DND-41 (cell line): ENCODE measurements at regions not wholly inside any gene's neighbourhood (a gene's known extent, or its start where the extent isn't known, plus 50 kb on each side); places are given as distances from the start of the nearest gene placed in this dataset.

Source experiments
- ATAC-seq: fragments of 200-7000 bp; cut with Tn5 transposase; 3 replicates; pipeline ENCODE4 v1.9.1; 2021; ENCODE audit warnings: low read depth; ENCODE audit not compliant: insufficient read depth
- DNase-seq: peaks from one replicate; pipeline ENCODE4 v3.0.0-alpha.2; 2020
- H2AFZ ChIP-seq: 2 replicates; pipeline ENCODE4 v1.6.0; 2012; ENCODE audit warnings: low read depth, low read length
- H3K27ac ChIP-seq: 2 replicates; pipeline ENCODE4 v1.5.1; 2012; ENCODE audit warnings: low read length, inconsistent platforms
- H3K27me3 ChIP-seq: fragments of 200-600 bp; sonication (generic); 2 replicates; pipeline ENCODE4 v1.6.0; 2012; ENCODE audit warnings: low read length, mild to moderate bottlenecking, inconsistent platforms; ENCODE audit not compliant: insufficient read depth, poor library complexity
- H3K36me3 ChIP-seq: 2 replicates; pipeline ENCODE4 v1.5.1; 2012; ENCODE audit warnings: low read length, inconsistent platforms; ENCODE audit not compliant: insufficient read depth
- H3K4me1 ChIP-seq: 2 replicates; pipeline ENCODE4 v1.5.1; 2012; ENCODE audit warnings: mild to moderate bottlenecking, low read length; ENCODE audit not compliant: insufficient read depth
- H3K4me2 ChIP-seq: 2 replicates; pipeline ENCODE4 v1.6.0; 2012; ENCODE audit warnings: mild to moderate bottlenecking, moderate library complexity, low read length, inconsistent platforms; ENCODE audit not compliant: insufficient read depth
- H3K4me3 ChIP-seq, 2 experiments: fragments of 200-600 bp in 1 of 2; shearing (Covaris generic) in 1 of 2; 2 replicates each; pipeline ENCODE4 v1.5.1; 2012 to 2016; ENCODE audit warnings: inconsistent platforms in 2 of 2, low read length in 2 of 2, mild to moderate bottlenecking in 2 of 2, low read depth in 1 of 2, moderate library complexity in 1 of 2
- H3K79me2 ChIP-seq: 2 replicates; pipeline ENCODE4 v1.6.0; 2012; ENCODE audit warnings: low read length, inconsistent platforms; ENCODE audit not compliant: insufficient read depth
- H3K9ac ChIP-seq: 2 replicates; pipeline ENCODE4 v1.6.0; 2012; ENCODE audit warnings: low read depth, mild to moderate bottlenecking, inconsistent platforms, low read length, moderate library complexity
- H3K9me3 ChIP-seq: 2 replicates; pipeline ENCODE4 v1.5.1; 2012; ENCODE audit warnings: low read length, moderate library complexity, mild to moderate bottlenecking, inconsistent platforms; ENCODE audit not compliant: insufficient read depth, severe bottlenecking
- H4K20me1 ChIP-seq: 2 replicates; pipeline ENCODE4 v1.6.0; 2012; ENCODE audit warnings: low read length; ENCODE audit not compliant: insufficient read depth
- EZH2 ChIP-seq: IDR thresholded peaks from 3 replicates; pipeline ENCODE4 v1.6.1; 2012; ENCODE audit warnings: borderline replicate concordance, low read depth, mild to moderate bottlenecking, moderate library complexity, low read length, inconsistent platforms; ENCODE audit not compliant: severe bottlenecking
- TF ChIP-seq, protein P1 (sequence below): IDR thresholded peaks from 2 replicates; pipeline ENCODE4 v1.5.1; 2012; ENCODE audit warnings: borderline replicate concordance, low read length, moderate library complexity, mild to moderate bottlenecking; ENCODE audit not compliant: poor library complexity, severe bottlenecking; ENCODE audit errors: extremely low read depth

GRCh38 chrX:39922926-39923325 lies 174.8 kb downstream of the BCOR start:
- no peaks in the 10 kb centered on the region for H3K4me1 ChIP-seq
- H3K9me3 ChIP-seq = no peaks in the 10 kb centered on the region
- H4K20me1 ChIP-seq = no peaks in the 10 kb centered on the region
- H3K27me3 ChIP-seq = no peaks in the 10 kb centered on the region
- H3K4me3 ChIP-seq = no peak overlapping the region
- TF ChIP-seq EZH2 = no peak
- no peak overlapping the region for H3K27ac ChIP-seq
- DNase-seq = no peak
- no peak overlapping the region for H3K9ac ChIP-seq
- H3K4me2 ChIP-seq = no peak overlapping the region
- H2AFZ ChIP-seq = no peak overlapping the region
- H3K79me2 ChIP-seq = no peaks in the 10 kb centered on the region
- no peaks in the 10 kb centered on the region for H3K36me3 ChIP-seq
- ATAC-seq = no peak

DNA sequence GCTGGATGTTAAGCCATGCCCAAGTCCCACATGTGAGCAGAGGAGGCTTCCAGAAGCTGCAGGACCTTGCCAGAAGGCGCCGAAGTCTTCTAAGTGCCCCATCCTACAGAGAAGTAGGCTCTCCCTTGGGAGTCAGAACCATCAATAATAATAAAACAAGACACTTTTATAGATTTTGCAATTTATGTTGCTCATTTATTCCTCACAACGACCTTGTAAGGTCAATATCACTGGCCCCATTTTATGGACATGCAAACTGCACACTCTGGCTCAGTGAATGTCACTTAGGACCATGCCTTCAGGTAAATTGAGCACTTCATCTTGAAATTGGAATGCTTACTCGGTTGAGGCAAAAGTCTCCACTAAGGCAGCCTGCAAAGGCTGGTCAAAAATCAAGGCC lies 170.4 kb downstream of the BCOR start:
- Histone ChIP-seq H3K36me3 (no peaks in the 10 kb centered on the region), H3K27me3 (no peaks in the 10 kb centered on the region), H3K4me1 (no peaks in the 10 kb centered on the region), H3K9ac (no peak overlapping the region), H3K4me2 (no peak overlapping the region), H2AFZ (no peak overlapping the region), H3K79me2 (no peaks in the 10 kb centered on the region), H3K4me3 (no peak overlapping the region), H3K9me3 (no peaks in the 10 kb centered on the region), H4K20me1 (no peaks in the 10 kb centered on the region), H3K27ac (no peak overlapping the region)
- DNase-seq = no peak
- ATAC-seq = no peak
- no peak for TF ChIP-seq EZH2
- TF ChIP-seq, protein P1, sequence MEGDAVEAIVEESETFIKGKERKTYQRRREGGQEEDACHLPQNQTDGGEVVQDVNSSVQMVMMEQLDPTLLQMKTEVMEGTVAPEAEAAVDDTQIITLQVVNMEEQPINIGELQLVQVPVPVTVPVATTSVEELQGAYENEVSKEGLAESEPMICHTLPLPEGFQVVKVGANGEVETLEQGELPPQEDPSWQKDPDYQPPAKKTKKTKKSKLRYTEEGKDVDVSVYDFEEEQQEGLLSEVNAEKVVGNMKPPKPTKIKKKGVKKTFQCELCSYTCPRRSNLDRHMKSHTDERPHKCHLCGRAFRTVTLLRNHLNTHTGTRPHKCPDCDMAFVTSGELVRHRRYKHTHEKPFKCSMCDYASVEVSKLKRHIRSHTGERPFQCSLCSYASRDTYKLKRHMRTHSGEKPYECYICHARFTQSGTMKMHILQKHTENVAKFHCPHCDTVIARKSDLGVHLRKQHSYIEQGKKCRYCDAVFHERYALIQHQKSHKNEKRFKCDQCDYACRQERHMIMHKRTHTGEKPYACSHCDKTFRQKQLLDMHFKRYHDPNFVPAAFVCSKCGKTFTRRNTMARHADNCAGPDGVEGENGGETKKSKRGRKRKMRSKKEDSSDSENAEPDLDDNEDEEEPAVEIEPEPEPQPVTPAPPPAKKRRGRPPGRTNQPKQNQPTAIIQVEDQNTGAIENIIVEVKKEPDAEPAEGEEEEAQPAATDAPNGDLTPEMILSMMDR = no peak

DNA sequence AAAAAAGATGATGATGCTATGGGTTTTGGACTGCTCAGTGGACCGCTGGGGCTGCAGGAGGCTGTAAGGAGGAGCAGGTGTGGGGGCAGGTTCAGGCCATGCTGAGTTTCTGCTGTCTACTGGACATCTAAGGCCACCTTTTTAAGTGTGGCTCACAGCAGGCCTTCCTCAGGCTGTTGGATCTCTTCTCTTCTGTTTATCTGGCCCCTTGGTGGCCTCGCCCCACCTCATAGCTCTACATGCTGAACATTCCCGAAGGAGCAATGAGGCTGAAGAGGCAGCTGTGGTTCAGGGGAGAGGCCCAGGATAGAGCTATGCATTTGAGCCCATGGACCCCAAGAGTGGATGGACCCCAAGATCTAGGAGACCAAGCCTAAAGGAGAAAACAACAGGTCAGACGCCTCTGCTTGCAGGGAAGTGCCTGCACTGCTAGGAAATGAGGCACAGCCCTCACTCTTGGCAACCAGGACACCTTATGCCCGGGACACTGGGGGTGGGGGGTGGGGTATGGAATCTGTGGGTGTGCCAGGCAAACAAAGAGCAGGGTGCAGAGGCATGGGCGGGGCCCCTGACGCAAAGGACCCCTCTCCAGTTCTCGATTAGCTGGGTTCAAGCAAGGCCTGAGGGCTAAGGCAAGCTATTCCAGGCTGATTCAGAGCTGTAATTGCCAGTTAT lies 168.9 kb downstream of the BCOR start:
- Histone ChIP-seq H3K36me3 (no peaks in the 10 kb centered on the region), H3K27ac (no peak overlapping the region), H3K9me3 (no peaks in the 10 kb centered on the region), H3K4me1 (no peaks in the 10 kb centered on the region), H3K79me2 (no peaks in the 10 kb centered on the region), H3K4me2 (no peak overlapping the region), H3K4me3 (no peak overlapping the region), H3K27me3 (no peaks in the 10 kb centered on the region), H4K20me1 (no peaks in the 10 kb centered on the region), H2AFZ (no peak overlapping the region), H3K9ac (no peak overlapping the region)
- DNase-seq (no peak), ATAC-seq (no peak)
- no peak for TF ChIP-seq EZH2
- TF ChIP-seq, protein P1 = no peak

- Histone ChIP-seq H3K9me3 (no peaks in the 10 kb centered on the region), H3K27me3 (no peaks in the 10 kb centered on the region), H3K79me2 (no peaks in the 10 kb centered on the region), H3K4me2 (no peak overlapping the region), H3K27ac (no peak overlapping the region), H3K36me3 (no peaks in the 10 kb centered on the region), H4K20me1 (no peaks in the 10 kb centered on the region), H3K9ac (no peak overlapping the region), H3K4me3 (no peak overlapping the region), H2AFZ (no peak overlapping the region), H3K4me1 (no peaks in the 10 kb centered on the region)
- DNase-seq = no peak
- no peak for TF ChIP-seq EZH2
- TF ChIP-seq, protein P1 = no peak
- no peak for ATAC-seq
Observed at GRCh38 chrX:39929379-39930025, 168.3 kb downstream of the BCOR start.
